ENCODE measurements at regions not wholly inside any gene's neighbourhood (a gene's known extent, or its start where the extent isn't known, plus 50 kb on each side); places are given as distances from the start of the nearest gene placed in this dataset.

- no peak for DNase-seq
These were observed 218.9 kb upstream of the ISX start for GRCh38 chr22:34847072-34847471.

- DNase-seq, result peak; percentile 22
These were observed 216.0 kb upstream of the ISX start for GRCh38 chr22:34849965-34850364.

GRCh38 chr22:34851918-34852662 lies 213.9 kb upstream of the ISX start:
- no peak for DNase-seq

- DNase-seq, result no peak
These were observed 210.5 kb upstream of the ISX start for GRCh38 chr22:34855471-34855870.

- no peak for DNase-seq
These were observed 207.9 kb upstream of the ISX start for GRCh38 chr22:34858066-34858465.

GRCh38 chr22:34861787-34862186 lies 204.2 kb upstream of the ISX start:
- no peak for DNase-seq

- DNase-seq, result no peak
These were observed 199.9 kb upstream of the ISX start for GRCh38 chr22:34866081-34866480.

GRCh38 chr22:34866495-34867131 lies 199.3 kb upstream of the ISX start:
- DNase-seq, result no peak

- DNase-seq, result no peak
These were observed 188.5 kb upstream of the ISX start for GRCh38 chr22:34877506-34877905.

- no peak for DNase-seq
These were observed 187.8 kb upstream of the ISX start for GRCh38 chr22:34878171-34878570.

GRCh38 chr22:34879001-34879400 lies 187.0 kb upstream of the ISX start:
- DNase-seq, result no peak

GRCh38 chr22:34880662-34881061 lies 185.3 kb upstream of the ISX start:
- DNase-seq, result no peak

GRCh38 chr22:34881453-34881852 lies 184.5 kb upstream of the ISX start:
- DNase-seq, result no peak

GRCh38 chr22:34885852-34886251 lies 180.1 kb upstream of the ISX start:
- DNase-seq, result no peak

- no peak for DNase-seq
These were observed 179.6 kb upstream of the ISX start for GRCh38 chr22:34886391-34886790.

- DNase-seq, result no peak
These were observed 179.1 kb upstream of the ISX start for GRCh38 chr22:34886812-34887211.

- no peak for DNase-seq
These were observed 168.8 kb upstream of the ISX start for GRCh38 chr22:34897126-34897525.

GRCh38 chr22:34902335-34902734 lies 163.6 kb upstream of the ISX start:
- no peak for DNase-seq

GRCh38 chr22:34903416-34903815 lies 162.5 kb upstream of the ISX start:
- no peak for DNase-seq

GRCh38 chr22:34904486-34904885 lies 161.5 kb upstream of the ISX start:
- no peak for DNase-seq

GRCh38 chr22:34913826-34914225 lies 152.1 kb upstream of the ISX start:
- DNase-seq, result peak; percentile 37

- no peak for DNase-seq
These were observed 151.1 kb upstream of the ISX start for GRCh38 chr22:34914846-34915245.

GRCh38 chr22:34917239-34917638 lies 148.7 kb upstream of the ISX start:
- no peak for DNase-seq

GRCh38 chr22:34931026-34931425 lies 134.9 kb upstream of the ISX start:
- DNase-seq, result no peak

GRCh38 chr22:34934261-34934660 lies 131.7 kb upstream of the ISX start:
- no peak for DNase-seq

Data from right hindlimb (tissue), 1 donor.